Progenitor cell of endocrine pancreas (in vitro differentiated cells): ENCODE measurements at regions not wholly inside any gene's neighbourhood (a gene's known extent, or its start where the extent isn't known, plus 50 kb on each side); places are given as distances from the start of the nearest gene placed in this dataset.

Experiments
- DNase-seq: peaks from one replicate; pipeline ENCODE4 v3.0.0; 2021; ENCODE audit warnings: low spot score; ENCODE audit not compliant: unreplicated experiment
- H3K27ac Mint-ChIP-seq: 2 replicates; pipeline ENCODE4 v1.8.0; 2021; ENCODE audit warnings: mild to moderate bottlenecking, moderate library complexity, mixed read lengths
- H3K27me3 Mint-ChIP-seq: 2 replicates; pipeline ENCODE4 v1.8.0; 2021; ENCODE audit warnings: mixed read lengths
- H3K36me3 Mint-ChIP-seq: 2 replicates; pipeline ENCODE4 v1.8.0; 2022; ENCODE audit warnings: mixed read lengths; ENCODE audit not compliant: insufficient read depth
- H3K4me1 Mint-ChIP-seq: 2 replicates; pipeline ENCODE4 v1.8.0; 2021; ENCODE audit warnings: low read depth, mixed read lengths
- H3K4me3 Mint-ChIP-seq: 2 replicates; pipeline ENCODE4 v1.8.0; 2021; ENCODE audit warnings: low read depth, mild to moderate bottlenecking, moderate library complexity, mixed read lengths
- H3K9me3 Mint-ChIP-seq: 2 replicates; pipeline ENCODE4 v1.8.0; 2021; ENCODE audit warnings: low read depth, mixed read lengths
- CTCF ChIP-seq: fragments of 200-600 bp; sonication (generic); IDR thresholded peaks from one replicate; pipeline ENCODE4 v1.5.0; 2021; ENCODE audit warnings: antibody characterized with exemption, mild to moderate bottlenecking; ENCODE audit not compliant: unreplicated experiment

- no peak for TF ChIP-seq CTCF
- H3K4me1 Mint-ChIP-seq, result peaks cover 45% of the 10 kb centered on the region
- no peak overlapping the region for H3K4me3 Mint-ChIP-seq
- no peaks in the 10 kb centered on the region for H3K36me3 Mint-ChIP-seq
- DNase-seq, result no peak
- peaks cover 27% of the 10 kb centered on the region for H3K27me3 Mint-ChIP-seq
- no peaks in the 10 kb centered on the region for H3K9me3 Mint-ChIP-seq
- H3K27ac Mint-ChIP-seq, result no peak overlapping the region
Measured at GRCh38 chr14:100674428-100674827, 52.3 kb upstream of the DLK1 start.

- no peak for TF ChIP-seq CTCF
- H3K4me3 Mint-ChIP-seq, result no peak overlapping the region
- H3K27ac Mint-ChIP-seq, result no peak overlapping the region
- no peaks in the 10 kb centered on the region for H3K36me3 Mint-ChIP-seq
- no peaks in the 10 kb centered on the region for H3K9me3 Mint-ChIP-seq
- peaks cover 25% of the 10 kb centered on the region for H3K27me3 Mint-ChIP-seq
- no peak for DNase-seq
- peaks cover 45% of the 10 kb centered on the region for H3K4me1 Mint-ChIP-seq
Measured at GRCh38 chr14:100674897-100675619, 51.6 kb upstream of the DLK1 start.

GRCh38 chr14:100675699-100676684 lies 50.7 kb upstream of the DLK1 start:
- Mint-ChIP-seq H3K27me3 (peaks cover 23% of the 10 kb centered on the region), H3K27ac (no peak overlapping the region), H3K9me3 (no peaks in the 10 kb centered on the region), H3K4me3 (no peak overlapping the region), H3K36me3 (no peaks in the 10 kb centered on the region), H3K4me1 (peaks cover 40% of the 10 kb centered on the region)
- no peak for TF ChIP-seq CTCF
- DNase-seq, result no peak
